ENCODE measurements at regions not wholly inside any gene's neighbourhood (a gene's known extent, or its start where the extent isn't known, plus 50 kb on each side); places are given as distances from the start of the nearest gene placed in this dataset.

DNA sequence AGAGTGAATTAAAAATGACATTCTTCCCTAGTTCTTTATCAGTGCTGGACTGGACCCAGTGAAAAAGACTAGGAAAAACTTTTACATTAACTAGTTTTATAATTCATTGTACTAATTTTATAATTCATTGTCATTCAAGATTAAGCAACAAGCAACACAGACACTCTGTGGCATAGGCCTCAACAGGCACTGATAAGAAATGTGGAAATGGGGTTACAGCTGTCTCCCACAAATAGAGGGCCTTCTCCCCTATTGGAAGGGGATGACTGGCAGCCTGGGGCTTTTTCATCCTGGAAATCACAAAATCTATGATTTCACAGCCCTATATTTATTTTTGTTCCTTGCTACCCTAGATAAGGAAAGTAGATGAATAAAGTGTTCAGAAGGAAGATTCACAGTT, 370.6 kb downstream of the GBE1 start:
- H3K4me3 ChIP-seq = no peak overlapping the region
- no peaks in the 10 kb centered on the region for H3K4me1 ChIP-seq
- no peaks in the 10 kb centered on the region for H3K36me3 ChIP-seq
- no peak for TF ChIP-seq EP300 (IDR thresholded peaks at IDR 0.05)
- TF ChIP-seq, protein P1, sequence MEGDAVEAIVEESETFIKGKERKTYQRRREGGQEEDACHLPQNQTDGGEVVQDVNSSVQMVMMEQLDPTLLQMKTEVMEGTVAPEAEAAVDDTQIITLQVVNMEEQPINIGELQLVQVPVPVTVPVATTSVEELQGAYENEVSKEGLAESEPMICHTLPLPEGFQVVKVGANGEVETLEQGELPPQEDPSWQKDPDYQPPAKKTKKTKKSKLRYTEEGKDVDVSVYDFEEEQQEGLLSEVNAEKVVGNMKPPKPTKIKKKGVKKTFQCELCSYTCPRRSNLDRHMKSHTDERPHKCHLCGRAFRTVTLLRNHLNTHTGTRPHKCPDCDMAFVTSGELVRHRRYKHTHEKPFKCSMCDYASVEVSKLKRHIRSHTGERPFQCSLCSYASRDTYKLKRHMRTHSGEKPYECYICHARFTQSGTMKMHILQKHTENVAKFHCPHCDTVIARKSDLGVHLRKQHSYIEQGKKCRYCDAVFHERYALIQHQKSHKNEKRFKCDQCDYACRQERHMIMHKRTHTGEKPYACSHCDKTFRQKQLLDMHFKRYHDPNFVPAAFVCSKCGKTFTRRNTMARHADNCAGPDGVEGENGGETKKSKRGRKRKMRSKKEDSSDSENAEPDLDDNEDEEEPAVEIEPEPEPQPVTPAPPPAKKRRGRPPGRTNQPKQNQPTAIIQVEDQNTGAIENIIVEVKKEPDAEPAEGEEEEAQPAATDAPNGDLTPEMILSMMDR (IDR thresholded peaks at IDR 0.05) = no peak
- H3K27me3 ChIP-seq = no peaks in the 10 kb centered on the region
- H3K27ac ChIP-seq = no peak overlapping the region
- H3K9me3 ChIP-seq = no peaks in the 10 kb centered on the region
- ATAC-seq = no peak

DNA sequence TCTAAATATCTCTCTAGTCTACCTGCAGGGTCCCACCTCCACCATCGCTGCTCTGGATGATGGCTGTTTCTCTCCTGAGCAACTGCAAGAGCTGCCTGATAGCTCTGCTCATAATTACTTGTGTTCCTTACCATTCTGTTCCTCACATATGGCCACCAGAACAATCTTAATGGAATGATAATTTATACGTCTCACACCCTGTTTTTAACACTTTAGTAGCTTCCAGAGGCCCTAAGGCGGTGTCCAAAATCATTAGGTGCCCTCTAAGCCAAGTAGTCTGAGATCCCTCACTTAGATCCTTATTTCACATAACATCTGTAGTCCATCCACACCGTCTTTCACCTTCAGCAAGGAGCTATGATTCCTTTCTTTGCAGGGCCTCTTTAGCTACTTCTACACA, 373.3 kb downstream of the GBE1 start:
- TF ChIP-seq POLR2A (IDR thresholded peaks at IDR 0.05) = no peak
- no peak for TF ChIP-seq EP300 (IDR thresholded peaks at IDR 0.05)
- TF ChIP-seq POLR2AphosphoS5 (IDR thresholded peaks at IDR 0.05) = no peak
- TF ChIP-seq, protein P1 (IDR thresholded peaks at IDR 0.05) = no peak
- WGBS, 2 donors (ENCODE audit: low coverage in 1 of 2) = 85 to 86% methylated on average over 4 of the region's 4 CpGs
- no peaks in the 10 kb centered on the region for H3K36me3 ChIP-seq
- no peaks in the 10 kb centered on the region for H3K9me3 ChIP-seq
- no peak for ATAC-seq
- no peaks in the 10 kb centered on the region for H3K27me3 ChIP-seq
- H3K27ac ChIP-seq = no peak overlapping the region
- no peaks in the 10 kb centered on the region for H3K4me1 ChIP-seq
- no peak overlapping the region for H3K4me3 ChIP-seq

DNA sequence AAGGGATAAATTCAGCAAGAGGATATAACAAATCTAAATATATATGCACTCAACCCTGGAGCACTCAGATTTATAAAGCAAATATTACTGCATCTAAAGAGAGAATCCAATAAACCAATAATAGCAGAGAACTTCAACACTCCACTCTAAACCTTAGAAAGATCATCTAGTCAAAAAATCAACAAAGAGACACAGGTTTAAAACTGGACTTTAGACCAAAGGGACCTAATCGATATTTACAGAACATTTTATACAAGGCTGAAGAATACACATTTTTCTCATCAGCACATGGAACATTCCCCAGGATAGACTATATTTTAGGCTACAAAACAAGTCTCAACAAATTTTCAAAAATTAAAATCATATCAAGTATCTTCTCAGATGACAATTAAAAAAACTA, 379.0 kb downstream of the GBE1 start:
- Histone ChIP-seq H3K4me1 (no peaks in the 10 kb centered on the region), H3K36me3 (no peaks in the 10 kb centered on the region), H3K27ac (no peak overlapping the region), H3K9me3 (no peaks in the 10 kb centered on the region), H3K4me3 (no peak overlapping the region), H3K27me3 (no peaks in the 10 kb centered on the region)
- ATAC-seq = no peak
- 82 to 95% methylated on average over 1 of the region's 1 CpG for WGBS, 2 donors (ENCODE audit: low coverage in 1 of 2)
- TF ChIP-seq POLR2A (IDR thresholded peaks at IDR 0.05) = no peak

DNA sequence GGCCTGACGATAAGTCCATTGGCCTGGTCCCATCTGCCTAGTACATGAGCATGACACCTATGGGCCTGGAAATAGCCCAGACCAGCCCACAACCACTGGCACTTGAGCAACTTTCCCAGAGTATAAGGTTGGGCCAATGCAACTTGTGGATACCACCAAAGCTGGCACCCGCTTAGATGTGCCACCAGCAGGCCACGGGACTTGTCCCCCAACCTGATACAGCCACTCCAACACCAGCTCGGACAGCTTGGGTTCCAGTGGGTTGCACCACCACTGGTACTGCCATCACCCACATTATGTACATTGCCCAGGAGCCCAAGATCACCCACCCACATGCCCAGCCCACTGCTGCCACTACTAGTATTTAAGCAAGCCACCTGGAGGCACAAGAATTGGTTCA, 381.2 kb downstream of the GBE1 start:
- Histone ChIP-seq H3K36me3 (no peaks in the 10 kb centered on the region), H3K27ac (no peak overlapping the region), H3K4me3 (no peak overlapping the region), H3K9me3 (no peaks in the 10 kb centered on the region), H3K27me3 (no peaks in the 10 kb centered on the region), H3K4me1 (no peaks in the 10 kb centered on the region)
- no peak for ATAC-seq
- 100% methylated on average over 1 of the region's 4 CpGs; no CpG with 5 or more reads in 1 of the 2 donors for WGBS, 2 donors (ENCODE audit: low coverage in 1 of 2)
- TF ChIP-seq POLR2AphosphoS5 (IDR thresholded peaks at IDR 0.05) (no peak), POLR2A (IDR thresholded peaks at IDR 0.05) (no peak), EP300 (IDR thresholded peaks at IDR 0.05) (no peak)
- TF ChIP-seq, protein P1 (IDR thresholded peaks at IDR 0.05) = no peak

DNA sequence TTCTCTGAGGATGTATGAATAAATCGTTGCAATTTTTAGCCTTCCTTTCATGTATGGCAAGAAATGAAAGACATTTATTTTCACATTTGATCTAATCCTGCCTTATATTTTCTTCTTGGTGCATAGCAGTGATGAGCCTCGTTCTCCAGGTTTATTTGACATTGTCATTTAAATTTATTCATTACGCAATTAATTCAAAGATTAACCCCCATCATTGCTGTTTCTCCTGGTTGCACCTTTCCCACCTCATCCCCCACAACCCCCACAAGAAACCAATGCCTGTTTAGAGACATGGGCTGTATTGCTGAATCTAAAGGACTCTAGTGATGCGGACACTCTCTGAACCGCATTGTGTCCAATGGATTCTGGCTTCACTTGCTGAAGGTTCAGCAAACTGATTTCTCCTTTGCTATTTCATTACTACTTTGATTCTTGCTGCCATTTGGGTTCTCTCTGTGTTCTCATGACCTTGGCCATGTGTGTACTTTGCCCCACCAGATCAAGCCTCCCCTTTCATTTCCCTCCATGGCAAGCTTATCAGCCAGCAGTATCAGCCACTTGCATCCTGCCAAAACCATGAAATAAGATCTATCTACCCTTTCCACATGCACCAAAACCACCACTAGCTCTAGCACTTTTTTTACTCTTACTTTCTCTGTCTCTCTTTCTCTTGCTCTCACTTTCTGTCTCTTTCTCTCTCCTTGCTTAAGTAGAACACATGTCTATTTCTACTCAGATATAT, 382.7 kb downstream of the GBE1 start:
- H3K27ac ChIP-seq = no peak overlapping the region
- no peaks in the 10 kb centered on the region for H3K36me3 ChIP-seq
- no peak for TF ChIP-seq POLR2A (IDR thresholded peaks at IDR 0.05)
- TF ChIP-seq EP300 (IDR thresholded peaks at IDR 0.05) = no peak
- TF ChIP-seq, protein P1 (IDR thresholded peaks at IDR 0.05) = no peak
- TF ChIP-seq POLR2AphosphoS5 (IDR thresholded peaks at IDR 0.05) = no peak
- no peaks in the 10 kb centered on the region for H3K9me3 ChIP-seq
- no peaks in the 10 kb centered on the region for H3K4me1 ChIP-seq
- 57 to 73% methylated on average over 4 to 5 of the region's 5 CpGs for WGBS, 2 donors (ENCODE audit: low coverage in 1 of 2)
- ATAC-seq = no peak
- no peaks in the 10 kb centered on the region for H3K27me3 ChIP-seq
- no peak overlapping the region for H3K4me3 ChIP-seq

Measured in gastroesophageal sphincter (tissue), 4 donors.